ENCODE measurements at regions not wholly inside any gene's neighbourhood (a gene's known extent, or its start where the extent isn't known, plus 50 kb on each side); places are given as distances from the start of the nearest gene placed in this dataset.

DNA sequence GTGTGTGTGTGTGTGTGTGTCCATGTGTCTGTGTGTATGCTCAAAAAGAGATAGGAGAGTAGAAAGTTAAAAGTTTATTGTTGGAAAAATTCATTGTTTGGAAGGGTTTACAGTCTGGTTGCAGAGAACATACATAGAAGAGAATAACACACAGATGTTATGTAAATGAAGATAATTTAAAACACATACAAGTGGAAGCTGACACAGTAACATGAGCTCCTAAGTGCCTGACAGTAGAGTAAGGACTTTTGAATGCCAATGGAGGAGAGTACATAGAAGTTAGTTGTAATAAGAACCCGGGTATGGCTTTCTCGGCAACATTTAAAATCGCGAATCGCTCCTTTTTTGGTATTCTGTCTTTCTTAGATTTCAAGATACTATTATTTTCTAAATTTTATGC lies 137.0 kb upstream of the FANCL start:
- CTCF ChIA-PET = no interaction called here
- Histone ChIP-seq H3K9me3 (ENCODE audit: control insufficient read depth, insufficient read depth, low read depth, low read length) (no peaks in the 10 kb centered on the region), H3K27me3 (ENCODE audit: control insufficient read depth, insufficient read depth, low read length) (no peaks in the 10 kb centered on the region), H3K27ac (ENCODE audit: low read length) (no peak overlapping the region), H3K4me1 (ENCODE audit: control insufficient read depth, insufficient read depth, low read length) (no peaks in the 10 kb centered on the region), H3K36me3 (ENCODE audit: control insufficient read depth, insufficient read depth, low read length) (no peaks in the 10 kb centered on the region), H3K4me3 (ENCODE audit: low read depth in 2 of 2, low read length in 2 of 2) (no peak overlapping the region)
- ATAC-seq = no peak
- intact Hi-C loops (cut with micrococcal nuclease; ENCODE audit: unreplicated experiment) = no loop called here
- no peak for TF ChIP-seq POLR2AphosphoS5 (IDR thresholded peaks at IDR 0.05; ENCODE audit: low read depth, low read length)
- TF ChIP-seq, protein P1, sequence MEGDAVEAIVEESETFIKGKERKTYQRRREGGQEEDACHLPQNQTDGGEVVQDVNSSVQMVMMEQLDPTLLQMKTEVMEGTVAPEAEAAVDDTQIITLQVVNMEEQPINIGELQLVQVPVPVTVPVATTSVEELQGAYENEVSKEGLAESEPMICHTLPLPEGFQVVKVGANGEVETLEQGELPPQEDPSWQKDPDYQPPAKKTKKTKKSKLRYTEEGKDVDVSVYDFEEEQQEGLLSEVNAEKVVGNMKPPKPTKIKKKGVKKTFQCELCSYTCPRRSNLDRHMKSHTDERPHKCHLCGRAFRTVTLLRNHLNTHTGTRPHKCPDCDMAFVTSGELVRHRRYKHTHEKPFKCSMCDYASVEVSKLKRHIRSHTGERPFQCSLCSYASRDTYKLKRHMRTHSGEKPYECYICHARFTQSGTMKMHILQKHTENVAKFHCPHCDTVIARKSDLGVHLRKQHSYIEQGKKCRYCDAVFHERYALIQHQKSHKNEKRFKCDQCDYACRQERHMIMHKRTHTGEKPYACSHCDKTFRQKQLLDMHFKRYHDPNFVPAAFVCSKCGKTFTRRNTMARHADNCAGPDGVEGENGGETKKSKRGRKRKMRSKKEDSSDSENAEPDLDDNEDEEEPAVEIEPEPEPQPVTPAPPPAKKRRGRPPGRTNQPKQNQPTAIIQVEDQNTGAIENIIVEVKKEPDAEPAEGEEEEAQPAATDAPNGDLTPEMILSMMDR (IDR thresholded peaks at IDR 0.05) = no peak
- TF ChIP-seq, protein P2, sequence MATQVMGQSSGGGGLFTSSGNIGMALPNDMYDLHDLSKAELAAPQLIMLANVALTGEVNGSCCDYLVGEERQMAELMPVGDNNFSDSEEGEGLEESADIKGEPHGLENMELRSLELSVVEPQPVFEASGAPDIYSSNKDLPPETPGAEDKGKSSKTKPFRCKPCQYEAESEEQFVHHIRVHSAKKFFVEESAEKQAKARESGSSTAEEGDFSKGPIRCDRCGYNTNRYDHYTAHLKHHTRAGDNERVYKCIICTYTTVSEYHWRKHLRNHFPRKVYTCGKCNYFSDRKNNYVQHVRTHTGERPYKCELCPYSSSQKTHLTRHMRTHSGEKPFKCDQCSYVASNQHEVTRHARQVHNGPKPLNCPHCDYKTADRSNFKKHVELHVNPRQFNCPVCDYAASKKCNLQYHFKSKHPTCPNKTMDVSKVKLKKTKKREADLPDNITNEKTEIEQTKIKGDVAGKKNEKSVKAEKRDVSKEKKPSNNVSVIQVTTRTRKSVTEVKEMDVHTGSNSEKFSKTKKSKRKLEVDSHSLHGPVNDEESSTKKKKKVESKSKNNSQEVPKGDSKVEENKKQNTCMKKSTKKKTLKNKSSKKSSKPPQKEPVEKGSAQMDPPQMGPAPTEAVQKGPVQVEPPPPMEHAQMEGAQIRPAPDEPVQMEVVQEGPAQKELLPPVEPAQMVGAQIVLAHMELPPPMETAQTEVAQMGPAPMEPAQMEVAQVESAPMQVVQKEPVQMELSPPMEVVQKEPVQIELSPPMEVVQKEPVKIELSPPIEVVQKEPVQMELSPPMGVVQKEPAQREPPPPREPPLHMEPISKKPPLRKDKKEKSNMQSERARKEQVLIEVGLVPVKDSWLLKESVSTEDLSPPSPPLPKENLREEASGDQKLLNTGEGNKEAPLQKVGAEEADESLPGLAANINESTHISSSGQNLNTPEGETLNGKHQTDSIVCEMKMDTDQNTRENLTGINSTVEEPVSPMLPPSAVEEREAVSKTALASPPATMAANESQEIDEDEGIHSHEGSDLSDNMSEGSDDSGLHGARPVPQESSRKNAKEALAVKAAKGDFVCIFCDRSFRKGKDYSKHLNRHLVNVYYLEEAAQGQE (IDR thresholded peaks at IDR 0.05; ENCODE audit: insufficient read depth in 1 of 2, low read depth in 2 of 2, low read length in 1 of 2) = no peak
- no peak for TF ChIP-seq SIN3A (IDR thresholded peaks at IDR 0.05; ENCODE audit: borderline replicate concordance, insufficient read depth, low read depth, low read length)
- no peak for TF ChIP-seq TCF7L2 (IDR thresholded peaks at IDR 0.05; ENCODE audit: low read depth, low read length)
- POLR2A ChIA-PET = no interaction called here
- no TSS peak for BruUV-seq (replicated peaks)
- DNase-seq (ENCODE audit: low read depth, low spot score) = no peak
- in situ Hi-C loops (cut with HindIII; ENCODE audit: low pct_unique_long_range_greater_than_20kb, low sequenced_read_pairs) = no loop called here

DNA sequence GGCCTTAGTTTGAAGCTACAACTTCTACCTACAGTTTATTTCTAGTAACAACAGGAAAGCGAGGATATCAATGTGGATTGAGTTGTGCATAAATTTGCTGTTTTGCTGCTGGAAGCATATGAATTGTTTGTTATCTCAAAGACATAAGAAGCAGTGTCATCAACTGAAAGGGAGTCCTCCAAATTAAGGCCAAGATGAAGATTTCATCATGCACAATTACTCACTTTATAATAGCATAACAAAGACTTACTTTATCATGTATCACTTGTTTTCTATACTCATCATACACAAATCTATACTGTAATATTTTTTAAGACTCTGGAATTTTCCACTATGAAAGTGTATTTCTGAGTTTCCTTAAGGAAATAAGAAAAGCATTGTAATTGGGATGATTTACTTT lies 136.1 kb upstream of the FANCL start:
- ChIA-PET CTCF (no interaction called here), POLR2A (no interaction called here)
- Histone ChIP-seq H3K36me3 (ENCODE audit: control insufficient read depth, insufficient read depth, low read length) (no peaks in the 10 kb centered on the region), H3K9me3 (ENCODE audit: control insufficient read depth, insufficient read depth, low read depth, low read length) (no peaks in the 10 kb centered on the region), H3K4me3 (ENCODE audit: low read depth in 2 of 2, low read length in 2 of 2) (no peak overlapping the region), H3K27me3 (ENCODE audit: control insufficient read depth, insufficient read depth, low read length) (no peaks in the 10 kb centered on the region), H3K27ac (ENCODE audit: low read length) (no peak overlapping the region), H3K4me1 (ENCODE audit: control insufficient read depth, insufficient read depth, low read length) (no peaks in the 10 kb centered on the region)
- no TSS peak for BruUV-seq (replicated peaks)
- in situ Hi-C loops (cut with HindIII; ENCODE audit: low pct_unique_long_range_greater_than_20kb, low sequenced_read_pairs) (no loop called here), intact Hi-C loops (cut with micrococcal nuclease; ENCODE audit: unreplicated experiment) (no loop called here)
- no peak for ATAC-seq
- TF ChIP-seq, protein P2 (IDR thresholded peaks at IDR 0.05; ENCODE audit: insufficient read depth in 1 of 2, low read depth in 2 of 2, low read length in 1 of 2) = no peak
- TF ChIP-seq POLR2AphosphoS5 (IDR thresholded peaks at IDR 0.05; ENCODE audit: low read depth, low read length) = no peak
- TF ChIP-seq, protein P1 (IDR thresholded peaks at IDR 0.05) = no peak
- no peak for TF ChIP-seq SIN3A (IDR thresholded peaks at IDR 0.05; ENCODE audit: borderline replicate concordance, insufficient read depth, low read depth, low read length)
- TF ChIP-seq TCF7L2 (IDR thresholded peaks at IDR 0.05; ENCODE audit: low read depth, low read length) = no peak
- no peak for DNase-seq (ENCODE audit: low read depth, low spot score)
